ENCODE measurements at regions not wholly inside any gene's neighbourhood (a gene's known extent, or its start where the extent isn't known, plus 50 kb on each side); places are given as distances from the start of the nearest gene placed in this dataset.
"Not testable (repeated sequence)": the region's sequence is repeated elsewhere in the genome, so short reads cannot be mapped to it uniquely, and the experiment has no call there.

- ATAC-seq (no peak), DNase-seq (no peak)
- H3K4me1 Mint-ChIP-seq, result no peaks in the 10 kb centered on the region
- H3K9me3 Mint-ChIP-seq, result peaks cover 0 to 16% (median 2%) of the 10 kb centered on the region in 9 donors
- no peaks in the 10 kb centered on the region for H3K36me3 Mint-ChIP-seq
- peaks cover 0 to 3% (median 0%) of the 10 kb centered on the region in 5 donors for H3K27me3 Mint-ChIP-seq
- no peak overlapping the region for H3K4me3 Mint-ChIP-seq
- POLR2A ChIA-PET, result no interaction called here
- no peak overlapping the region for H3K27ac Mint-ChIP-seq
These were observed 183.3 kb upstream of the SYNPR start for GRCh38 chr3:63094642-63095408.

GRCh38 chr3:63096248-63097058 is 181.7 kb upstream of the SYNPR start:
- no peak overlapping the region for H3K4me3 Mint-ChIP-seq
- ATAC-seq (no peak), DNase-seq (no peak)
- peaks cover 0 to 3% (median 0%) of the 10 kb centered on the region in 5 donors for H3K27me3 Mint-ChIP-seq
- H3K36me3 Mint-ChIP-seq, result no peaks in the 10 kb centered on the region
- POLR2A ChIA-PET, result no interaction called here
- peaks cover 0 to 16% (median 4%) of the 10 kb centered on the region in 9 donors for H3K9me3 Mint-ChIP-seq
- H3K27ac Mint-ChIP-seq, result no peak overlapping the region
- H3K4me1 Mint-ChIP-seq, result no peaks in the 10 kb centered on the region

- no peak for DNase-seq
- POLR2A ChIA-PET, result no interaction called here
- H3K4me1 Mint-ChIP-seq, result no peaks in the 10 kb centered on the region
- H3K9me3 Mint-ChIP-seq, result peaks cover 0 to 16% (median 4%) of the 10 kb centered on the region in 9 donors
- H3K27me3 Mint-ChIP-seq, result peaks cover 0 to 3% (median 0%) of the 10 kb centered on the region in 5 donors
- no peaks in the 10 kb centered on the region for H3K36me3 Mint-ChIP-seq
- H3K27ac Mint-ChIP-seq, result no peak overlapping the region
- no peak for ATAC-seq
- H3K4me3 Mint-ChIP-seq, result no peak overlapping the region
These were observed 180.7 kb upstream of the SYNPR start for GRCh38 chr3:63097396-63097795.

- H3K4me3 Mint-ChIP-seq, result no peak overlapping the region
- H3K36me3 Mint-ChIP-seq, result no peaks in the 10 kb centered on the region
- peaks cover 0 to 17% (median 5%) of the 10 kb centered on the region in 9 donors for H3K9me3 Mint-ChIP-seq
- H3K27ac Mint-ChIP-seq, result no peak overlapping the region
- H3K27me3 Mint-ChIP-seq, result no peaks in the 10 kb centered on the region
- DNase-seq, result no peak
- no peaks in the 10 kb centered on the region for H3K4me1 Mint-ChIP-seq
- no peak for ATAC-seq
- POLR2A ChIA-PET, result no interaction called here
These were observed 161.2 kb upstream of the SYNPR start for GRCh38 chr3:63116922-63117321.

- POLR2A ChIA-PET, result no interaction called here
- H3K4me3 Mint-ChIP-seq, result no peak overlapping the region
- H3K4me1 Mint-ChIP-seq, result no peaks in the 10 kb centered on the region
- no peaks in the 10 kb centered on the region for H3K27me3 Mint-ChIP-seq
- no peak for DNase-seq
- no peak for ATAC-seq
- no peaks in the 10 kb centered on the region for H3K36me3 Mint-ChIP-seq
- H3K9me3 Mint-ChIP-seq, result peaks cover 0 to 14% (median 0%) of the 10 kb centered on the region in 9 donors
- no peak overlapping the region for H3K27ac Mint-ChIP-seq
These were observed 154.0 kb upstream of the SYNPR start for GRCh38 chr3:63124090-63124489.

GRCh38 chr3:63126530-63126929 is 151.6 kb upstream of the SYNPR start:
- no peaks in the 10 kb centered on the region for H3K36me3 Mint-ChIP-seq
- ATAC-seq, result no peak
- H3K4me1 Mint-ChIP-seq, result no peaks in the 10 kb centered on the region
- POLR2A ChIA-PET, result no interaction called here
- no peak for DNase-seq
- no peak overlapping the region for H3K27ac Mint-ChIP-seq
- no peak overlapping the region for H3K4me3 Mint-ChIP-seq
- peaks cover 0 to 16% (median 0%) of the 10 kb centered on the region in 9 donors for H3K9me3 Mint-ChIP-seq
- no peaks in the 10 kb centered on the region for H3K27me3 Mint-ChIP-seq

GRCh38 chr3:63128380-63128779 is 149.7 kb upstream of the SYNPR start:
- H3K27me3 Mint-ChIP-seq, result no peaks in the 10 kb centered on the region
- H3K9me3 Mint-ChIP-seq, result peaks cover 0 to 9% (median 0%) of the 10 kb centered on the region in 9 donors
- H3K36me3 Mint-ChIP-seq, result no peaks in the 10 kb centered on the region
- no peaks in the 10 kb centered on the region for H3K4me1 Mint-ChIP-seq
- ATAC-seq (no peak), DNase-seq (no peak)
- no peak overlapping the region for H3K27ac Mint-ChIP-seq
- POLR2A ChIA-PET, result no interaction called here
- no peak overlapping the region for H3K4me3 Mint-ChIP-seq

GRCh38 chr3:63130625-63131024 is 147.5 kb upstream of the SYNPR start:
- Mint-ChIP-seq H3K36me3 (no peaks in the 10 kb centered on the region), H3K4me3 (no peak overlapping the region), H3K9me3 (peaks cover 0 to 13% (median 3%) of the 10 kb centered on the region in 9 donors), H3K27me3 (no peaks in the 10 kb centered on the region), H3K27ac (no peak overlapping the region), H3K4me1 (no peaks in the 10 kb centered on the region)
- DNase-seq, result no peak
- POLR2A ChIA-PET, result no interaction called here
- no peak for ATAC-seq

- ATAC-seq (no peak), DNase-seq (no peak)
- Mint-ChIP-seq H3K27me3 (no peaks in the 10 kb centered on the region), H3K27ac (no peak overlapping the region), H3K36me3 (no peaks in the 10 kb centered on the region), H3K9me3 (peaks cover 3 to 20% (median 6%) of the 10 kb centered on the region in 9 donors), H3K4me1 (no peaks in the 10 kb centered on the region), H3K4me3 (no peak overlapping the region)
- POLR2A ChIA-PET, result no interaction called here
These were observed 145.5 kb upstream of the SYNPR start for GRCh38 chr3:63132461-63133250.

GRCh38 chr3:63135367-63135766 is 142.7 kb upstream of the SYNPR start:
- Mint-ChIP-seq H3K27ac (no peak overlapping the region), H3K9me3 (peaks cover 2 to 20% (median 6%) of the 10 kb centered on the region in 9 donors), H3K4me1 (no peaks in the 10 kb centered on the region), H3K27me3 (no peaks in the 10 kb centered on the region), H3K36me3 (no peaks in the 10 kb centered on the region), H3K4me3 (no peak overlapping the region)
- POLR2A ChIA-PET, result no interaction called here
- DNase-seq (no peak), ATAC-seq (no peak)

- H3K36me3 Mint-ChIP-seq, H3K4me3 Mint-ChIP-seq, H3K27me3 Mint-ChIP-seq, DNase-seq, ATAC-seq, H3K4me1 Mint-ChIP-seq, POLR2A ChIA-PET, H3K27ac Mint-ChIP-seq: not testable (repeated sequence)
- peaks cover 2 to 20% (median 6%) of the 10 kb centered on the region in 9 donors for H3K9me3 Mint-ChIP-seq
These were observed 141.9 kb upstream of the SYNPR start for GRCh38 chr3:63136249-63136648.

GRCh38 chr3:63142681-63143080 is 135.4 kb upstream of the SYNPR start:
- no peaks in the 10 kb centered on the region for H3K36me3 Mint-ChIP-seq

GRCh38 chr3:63146154-63146553 is 132.0 kb upstream of the SYNPR start:
- Mint-ChIP-seq H3K4me1 (no peaks in the 10 kb centered on the region), H3K27ac (no peak overlapping the region), H3K4me3 (no peak overlapping the region), H3K36me3 (no peaks in the 10 kb centered on the region), H3K9me3 (peaks cover 0 to 21% (median 2%) of the 10 kb centered on the region in 9 donors), H3K27me3 (no peaks in the 10 kb centered on the region)
- ATAC-seq, result no peak
- DNase-seq, result no peak
- POLR2A ChIA-PET, result no interaction called here

More at GRCh38 chr3:63142681-63143080, 135.4 kb upstream of the SYNPR start:
- POLR2A ChIA-PET, result no interaction called here
- Mint-ChIP-seq H3K27ac (no peak overlapping the region), H3K27me3 (no peaks in the 10 kb centered on the region), H3K9me3 (peaks cover 0 to 9% (median 2%) of the 10 kb centered on the region in 9 donors), H3K4me3 (no peak overlapping the region), H3K4me1 (no peaks in the 10 kb centered on the region)
- DNase-seq, result no peak
- no peak for ATAC-seq
